ENCODE measurements at regions not wholly inside any gene's neighbourhood (a gene's known extent, or its start where the extent isn't known, plus 50 kb on each side); places are given as distances from the start of the nearest gene placed in this dataset.

- intact Hi-C loops (cut with DNase I), result no loop called here
- H3K4me1 ChIP-seq, result no peaks in the 10 kb centered on the region
Observed at GRCh38 chr4:134320048-134320447, 118.5 kb upstream of the PABPC4L start.

GRCh38 chr4:134313591-134313990 lies 112.0 kb upstream of the PABPC4L start:
- no peak for TF ChIP-seq CTCF (IDR thresholded peaks at IDR 0.05)
- H3K27ac ChIP-seq, result no peak overlapping the region
- no peaks in the 10 kb centered on the region for H3K4me1 ChIP-seq
- intact Hi-C loops (cut with DNase I), result no loop called here
- H3K4me3 ChIP-seq, result no peak overlapping the region
- no peaks in the 10 kb centered on the region for H3K36me3 ChIP-seq
- no peaks in the 10 kb centered on the region for H3K27me3 ChIP-seq
- ATAC-seq (no peak), DNase-seq (no peak)
- H3K9me3 ChIP-seq, result no peaks in the 10 kb centered on the region

More at GRCh38 chr4:134320048-134320447, 118.5 kb upstream of the PABPC4L start:
- no peak for DNase-seq
- no peak overlapping the region for H3K4me3 ChIP-seq
- H3K27ac ChIP-seq, result no peak overlapping the region
- H3K36me3 ChIP-seq, result no peaks in the 10 kb centered on the region
- TF ChIP-seq CTCF (IDR thresholded peaks at IDR 0.05), result no peak
- no peaks in the 10 kb centered on the region for H3K27me3 ChIP-seq
- no peaks in the 10 kb centered on the region for H3K9me3 ChIP-seq
- no peak for ATAC-seq

GRCh38 chr4:134309715-134310114 lies 108.1 kb upstream of the PABPC4L start:
- Histone ChIP-seq H3K4me3 (no peak overlapping the region), H3K27me3 (no peaks in the 10 kb centered on the region), H3K9me3 (no peaks in the 10 kb centered on the region), H3K27ac (no peak overlapping the region), H3K36me3 (no peaks in the 10 kb centered on the region), H3K4me1 (no peaks in the 10 kb centered on the region)
- DNase-seq (no peak), ATAC-seq (no peak)
- no peak for TF ChIP-seq CTCF (IDR thresholded peaks at IDR 0.05)
- intact Hi-C loops (cut with DNase I), result no loop called here

- TF ChIP-seq CTCF (IDR thresholded peaks at IDR 0.05), result no peak
- Histone ChIP-seq H3K36me3 (no peaks in the 10 kb centered on the region), H3K9me3 (no peaks in the 10 kb centered on the region), H3K27ac (no peak overlapping the region), H3K27me3 (no peaks in the 10 kb centered on the region), H3K4me1 (no peaks in the 10 kb centered on the region), H3K4me3 (no peak overlapping the region)
- intact Hi-C loops (cut with DNase I), result no loop called here
- ATAC-seq (no peak), DNase-seq (no peak)
Observed at GRCh38 chr4:134308910-134309309, 107.3 kb upstream of the PABPC4L start.

- no peaks in the 10 kb centered on the region for H3K27me3 ChIP-seq
- ATAC-seq (no peak), DNase-seq (no peak)
- no peak overlapping the region for H3K4me3 ChIP-seq
- no peak for TF ChIP-seq CTCF (IDR thresholded peaks at IDR 0.05)
- no peaks in the 10 kb centered on the region for H3K9me3 ChIP-seq
- no peaks in the 10 kb centered on the region for H3K4me1 ChIP-seq
- no peaks in the 10 kb centered on the region for H3K36me3 ChIP-seq
- intact Hi-C loops (cut with DNase I), result no loop called here
- H3K27ac ChIP-seq, result no peak overlapping the region
Observed at GRCh38 chr4:134298313-134298712, 96.7 kb upstream of the PABPC4L start.

GRCh38 chr4:134297765-134298164 lies 96.2 kb upstream of the PABPC4L start:
- no peak for DNase-seq
- Histone ChIP-seq H3K27me3 (no peaks in the 10 kb centered on the region), H3K4me1 (no peaks in the 10 kb centered on the region), H3K4me3 (no peak overlapping the region), H3K27ac (no peak overlapping the region), H3K36me3 (no peaks in the 10 kb centered on the region), H3K9me3 (no peaks in the 10 kb centered on the region)
- intact Hi-C loops (cut with DNase I), result no loop called here
- no peak for TF ChIP-seq CTCF (IDR thresholded peaks at IDR 0.05)
- no peak for ATAC-seq
